CD4-positive, alpha-beta T cell (primary cell): ENCODE measurements at regions not wholly inside any gene's neighbourhood (a gene's known extent, or its start where the extent isn't known, plus 50 kb on each side); places are given as distances from the start of the nearest gene placed in this dataset.

Experiments
- ATAC-seq: fragments of 200-7000 bp; cut with Tn5 transposase; one replicate; pipeline ENCODE4 v1.10.0; 2022; ENCODE audit warnings: mild to moderate bottlenecking; ENCODE audit not compliant: poor library complexity
- CTCF ChIA-PET: fragments of 350-600 bp; sonication (Branson Sonifier 250); formaldehyde crosslinking; loops from one replicate; lab custom pipeline; 2021; ENCODE audit warnings: antibody characterized with exemption, inconsistent platforms; lab: Charles Lee
- POLR2A ChIA-PET: fragments of 350-600 bp; sonication (Branson Sonifier 250); formaldehyde crosslinking; loops from one replicate; lab custom pipeline; 2021; ENCODE audit warnings: antibody characterized with exemption, inconsistent platforms; lab: Charles Lee
- DNase-seq, 14 experiments: peaks; one replicate each; pipeline ENCODE4 v3.0.0-alpha.2; 2013 to 2020; ENCODE audit warnings: mixed read lengths in 2 of 14
- H3K27ac ChIP-seq, 2 donors: one replicate each; pipeline versions ENCODE4 v1.5.1 to v1.7.0; 2013; ENCODE audit warnings: low read length in 2 of 2, low read depth in 1 of 2, mild to moderate bottlenecking in 1 of 2
- H3K27me3 ChIP-seq, 2 experiments: 1 replicate in 1 of 2; 2 replicates in 1 of 2; pipeline versions ENCODE4 v1.6.1 to v1.7.0; 2013; ENCODE audit warnings: low read length in 2 of 2, control low read depth in 1 of 2, mild to moderate bottlenecking in 1 of 2, moderate library complexity in 1 of 2; ENCODE audit not compliant: insufficient read depth in 2 of 2, control insufficient read depth in 1 of 2
- H3K36me3 ChIP-seq: one replicate; pipeline ENCODE4 v1.6.1; 2013; ENCODE audit warnings: low read length, control low read depth; ENCODE audit not compliant: insufficient read depth
- H3K4me1 ChIP-seq: one replicate; pipeline ENCODE4 v1.6.1; 2013; ENCODE audit warnings: low read length, control low read depth; ENCODE audit not compliant: insufficient read depth
- H3K4me3 ChIP-seq: one replicate; pipeline ENCODE4 v1.5.1; 2013; ENCODE audit warnings: mild to moderate bottlenecking, low read length, moderate library complexity
- H3K9me3 ChIP-seq, 2 experiments: 1 replicate in 1 of 2; 2 replicates in 1 of 2; pipeline versions ENCODE4 v1.6.1 to v1.7.0; 2013; ENCODE audit warnings: low read length in 2 of 2, mild to moderate bottlenecking in 2 of 2, control low read depth in 1 of 2, moderate library complexity in 1 of 2; ENCODE audit not compliant: control insufficient read depth in 1 of 2, insufficient read depth in 1 of 2
- H3K27ac Mint-ChIP-seq: one replicate; pipeline ENCODE4 v1.8.0; 2020; ENCODE audit warnings: mixed read lengths
- H3K27me3 Mint-ChIP-seq: one replicate; pipeline ENCODE4 v1.8.0; 2021; ENCODE audit warnings: mixed read lengths
- H3K36me3 Mint-ChIP-seq: one replicate; pipeline ENCODE4 v1.8.0; 2021; ENCODE audit warnings: low read depth, mixed read lengths
- H3K4me1 Mint-ChIP-seq: one replicate; pipeline ENCODE4 v1.8.0; 2021; ENCODE audit warnings: low read depth, mixed read lengths
- H3K4me3 Mint-ChIP-seq: one replicate; pipeline ENCODE4 v1.8.0; 2020; ENCODE audit warnings: mild to moderate bottlenecking, mixed read lengths
- H3K9me3 Mint-ChIP-seq: one replicate; pipeline ENCODE4 v1.8.0; 2020; ENCODE audit warnings: mixed read lengths
- CTCF ChIP-seq: fragments of 200-600 bp; IDR thresholded peaks from one replicate; pipeline ENCODE4 v1.8.0; 2022; ENCODE audit warnings: antibody characterized with exemption, mild to moderate bottlenecking
- intact Hi-C, 2 experiments: fragments of 100-400 bp; cut with DNase I in 1 of 2; cut with micrococcal nuclease in 1 of 2; formaldehyde crosslinking; loops; one replicate each; pipeline versions ENCODE4 v1.15.1 to v1.9.0; 2023 to 2025; cut with DNase I, micrococcal nuclease

GRCh38 chr2:6043238-6043637, 351.1 kb downstream of the SOX11 start:
- Mint-ChIP-seq H3K9me3 (peaks cover 14% of the 10 kb centered on the region), H3K27ac (no peak overlapping the region), H3K36me3 (no peaks in the 10 kb centered on the region), H3K4me3 (no peak overlapping the region), H3K4me1 (no peaks in the 10 kb centered on the region), H3K27me3 (no peaks in the 10 kb centered on the region)
- H3K4me3 ChIP-seq: no peak overlapping the region
- POLR2A ChIA-PET: interaction anchor here (0.6 kb wide), 1 partner anchor 1340 kb away, joined by 3 read pairs; no protein-coding TSS in a partner anchor
- no peaks in the 10 kb centered on the region for H3K4me1 ChIP-seq
- no peak for TF ChIP-seq CTCF
- no peak overlapping the region for H3K27ac ChIP-seq
- CTCF ChIA-PET: no interaction called here
- no peaks in the 10 kb centered on the region for H3K27me3 ChIP-seq
- H3K36me3 ChIP-seq: no peaks in the 10 kb centered on the region
- ATAC-seq (no peak), DNase-seq (no peak)
- intact Hi-C loops: no loop called here
- peaks cover 0 to 28% of the 10 kb centered on the region in 2 experiments for H3K9me3 ChIP-seq

GRCh38 chr2:6052649-6053048, 360.5 kb downstream of the SOX11 start:
- ATAC-seq: no peak
- POLR2A ChIA-PET: no interaction called here
- Histone ChIP-seq H3K27ac (no peak overlapping the region), H3K27me3 (no peaks in the 10 kb centered on the region), H3K4me3 (no peak overlapping the region), H3K9me3 (no peaks in the 10 kb centered on the region), H3K4me1 (no peaks in the 10 kb centered on the region), H3K36me3 (no peaks in the 10 kb centered on the region)
- Mint-ChIP-seq H3K27ac (no peak overlapping the region), H3K9me3 (peaks cover 18% of the 10 kb centered on the region), H3K4me1 (no peaks in the 10 kb centered on the region), H3K36me3 (no peaks in the 10 kb centered on the region), H3K4me3 (no peak overlapping the region), H3K27me3 (no peaks in the 10 kb centered on the region)
- no peak for DNase-seq
- CTCF ChIA-PET: no interaction called here
- no peak for TF ChIP-seq CTCF
- intact Hi-C loops: no loop called here

GRCh38 chr2:6053743-6054142, 361.6 kb downstream of the SOX11 start:
- TF ChIP-seq CTCF: no peak
- intact Hi-C loops: no loop called here
- Mint-ChIP-seq H3K4me3 (no peak overlapping the region), H3K36me3 (no peaks in the 10 kb centered on the region), H3K9me3 (peaks cover 18% of the 10 kb centered on the region), H3K27ac (no peak overlapping the region), H3K27me3 (no peaks in the 10 kb centered on the region), H3K4me1 (no peaks in the 10 kb centered on the region)
- ATAC-seq (no peak), DNase-seq (no peak)
- ChIA-PET POLR2A (no interaction called here), CTCF (no interaction called here)
- no peaks in the 10 kb centered on the region for H3K4me1 ChIP-seq
- H3K4me3 ChIP-seq: no peak overlapping the region
- no peaks in the 10 kb centered on the region for H3K36me3 ChIP-seq
- no peaks in the 10 kb centered on the region for H3K27me3 ChIP-seq
- H3K27ac ChIP-seq: no peak overlapping the region
- H3K9me3 ChIP-seq: no peaks in the 10 kb centered on the region
